Hepatocyte (in vitro differentiated cells): ENCODE measurements at regions not wholly inside any gene's neighbourhood (a gene's known extent, or its start where the extent isn't known, plus 50 kb on each side); places are given as distances from the start of the nearest gene placed in this dataset.

Experiments
- CTCF ChIP-seq: fragments of 200-600 bp; sonication (generic); IDR thresholded peaks from 2 replicates; pipeline ENCODE4 v1.5.1; 2016; ENCODE audit warnings: antibody characterized with exemption, mild to moderate bottlenecking; ENCODE audit not compliant: poor library complexity
- EZH2 ChIP-seq: fragments of 200-600 bp; sonication (generic); IDR thresholded peaks from 2 replicates; pipeline ENCODE4 v1.6.1; 2016; ENCODE audit warnings: antibody characterized with exemption, mild to moderate bottlenecking, borderline replicate concordance
- EZH2phosphoT487 ChIP-seq: fragments of 200-600 bp; sonication (generic); IDR thresholded peaks from one replicate; pipeline ENCODE4 v1.6.1; 2018; ENCODE audit warnings: antibody characterized with exemption, mild to moderate bottlenecking, low read depth, moderate library complexity; ENCODE audit not compliant: unreplicated experiment, severe bottlenecking

- no peak for TF ChIP-seq CTCF
- TF ChIP-seq EZH2, result no peak
- TF ChIP-seq EZH2phosphoT487, result no peak
Measured at GRCh38 chr11:94672636-94673035, 95.5 kb upstream of the AMOTL1 start.
